GM12878 (cell line): ENCODE measurements at regions not wholly inside any gene's neighbourhood (a gene's known extent, or its start where the extent isn't known, plus 50 kb on each side); places are given as distances from the start of the nearest gene placed in this dataset.

Experiments used
- JUNB ChIP-seq: IDR thresholded peaks from 2 replicates; pipeline ENCODE4 v1.6.1; 2016; ENCODE audit warnings: antibody characterized with exemption, mild to moderate bottlenecking
- POLR2A ChIP-seq: IDR thresholded peaks from 2 replicates; pipeline ENCODE4 v1.6.1; 2011; ENCODE audit warnings: low read depth, mild to moderate bottlenecking, low read length

DNA sequence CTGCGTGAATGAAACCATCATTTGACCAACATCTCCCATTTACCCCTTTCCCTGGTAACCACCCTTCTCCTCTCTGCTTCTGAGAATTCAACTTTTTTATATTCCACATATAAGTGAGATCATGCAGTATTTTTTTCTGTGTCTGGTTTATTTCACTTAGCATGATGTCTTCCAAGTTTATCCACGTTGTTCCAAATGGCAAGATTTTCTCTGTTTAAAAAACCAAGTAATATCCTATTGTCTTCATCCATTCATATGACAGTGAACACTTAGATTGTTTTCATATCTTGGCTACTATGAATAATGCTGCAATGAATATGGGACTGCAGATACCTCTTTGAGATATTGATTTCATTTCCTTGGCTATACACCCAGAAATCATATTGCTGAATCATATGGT lies 362.4 kb upstream of the SLC7A11 start:
- TF ChIP-seq POLR2A (no peak), JUNB (no peak)
